Nucleus accumbens (tissue), 56 donors: ENCODE measurements at regions not wholly inside any gene's neighbourhood (a gene's known extent, or its start where the extent isn't known, plus 50 kb on each side); places are given as distances from the start of the nearest gene placed in this dataset.
A peak's percentile ranks its signal among the peaks of the same experiment; 100 is the strongest.

ENCODE experiments used
- DNase-seq, 56 donors: peaks; one replicate each; lab custom pipeline; 2025; lab: John Stamatoyannopoulos, UW

DNA sequence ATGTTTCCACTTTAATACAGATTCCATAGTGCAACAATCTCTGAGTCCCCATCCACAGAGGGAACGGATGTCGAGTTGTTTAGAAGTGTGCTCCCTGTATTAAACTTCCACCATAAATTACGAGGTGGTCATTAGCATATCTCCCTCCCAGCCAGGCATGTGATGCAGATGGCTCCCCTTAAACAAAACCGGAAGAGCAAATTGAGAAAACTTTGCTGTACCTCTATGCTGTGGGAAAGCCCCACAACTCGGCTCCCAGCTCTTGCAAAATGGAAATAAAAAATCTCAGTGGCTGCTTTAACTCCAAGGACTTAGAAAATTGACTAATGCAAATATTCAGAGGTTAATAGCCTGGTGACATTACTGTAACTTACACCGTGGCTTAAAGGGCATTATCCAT is 290.9 kb downstream of the MAF start:
- no peak for DNase-seq

DNA sequence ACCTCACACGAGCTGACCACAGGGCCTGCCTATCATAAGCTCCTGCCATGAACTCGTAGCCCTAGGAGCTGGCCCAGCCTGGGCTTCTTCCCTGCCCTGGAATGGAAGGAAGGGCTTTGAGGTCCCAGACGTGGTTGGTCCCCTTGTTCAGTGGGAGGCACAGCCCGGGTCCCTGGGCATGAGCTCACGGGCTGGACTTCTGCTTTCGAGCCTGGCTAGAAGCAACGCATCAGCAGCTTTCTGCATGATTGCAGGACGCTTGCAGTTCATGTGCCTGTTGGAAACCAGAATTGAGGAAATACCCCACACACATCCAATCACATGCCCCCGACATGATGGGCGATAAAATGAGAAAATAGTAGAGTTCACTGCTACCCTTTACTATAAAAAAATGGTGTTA is 293.3 kb downstream of the MAF start:
- peak in 37 of 56 donors; percentile 2 to 61 (median 15) for DNase-seq

DNA sequence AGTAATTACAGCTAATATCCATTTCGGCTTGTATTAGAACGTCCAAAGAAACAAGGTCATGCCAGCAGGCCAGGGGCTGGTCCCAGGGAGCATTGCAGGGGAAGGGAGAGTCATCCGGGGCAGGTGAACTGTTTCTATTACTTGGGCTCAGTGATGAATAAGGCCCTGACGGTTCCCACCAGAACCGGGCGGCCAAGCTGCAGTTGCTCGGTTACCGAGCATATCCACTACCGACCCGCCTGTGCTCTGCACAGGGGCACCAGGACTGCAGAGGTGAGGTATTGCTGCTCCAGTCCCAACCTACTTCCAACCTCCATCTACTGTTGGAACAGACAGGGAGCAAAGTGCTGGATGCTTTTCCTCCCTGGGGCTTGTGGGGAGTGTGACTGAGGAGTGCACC is 295.5 kb downstream of the MAF start:
- no peak for DNase-seq

DNA sequence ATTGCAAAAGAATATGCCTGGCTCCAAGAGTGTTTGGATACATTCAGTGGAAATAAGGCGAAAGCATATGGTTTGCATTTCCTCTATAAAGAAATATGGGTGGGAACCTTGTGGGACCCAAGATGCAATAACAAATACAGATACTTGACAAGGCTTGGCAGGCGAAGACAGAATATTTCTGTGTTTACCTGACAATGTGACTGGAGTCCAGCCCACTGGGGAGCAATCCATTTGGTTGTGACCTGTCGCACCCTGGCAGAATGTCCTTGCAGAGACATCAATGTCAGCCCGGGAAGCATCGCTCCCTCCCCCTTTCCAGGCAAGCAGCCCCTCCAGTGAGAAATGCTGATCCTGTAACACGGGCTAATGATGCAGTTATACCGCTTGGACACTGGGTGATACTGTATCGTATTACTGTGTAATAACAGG is 296.6 kb downstream of the MAF start:
- no peak for DNase-seq

DNA sequence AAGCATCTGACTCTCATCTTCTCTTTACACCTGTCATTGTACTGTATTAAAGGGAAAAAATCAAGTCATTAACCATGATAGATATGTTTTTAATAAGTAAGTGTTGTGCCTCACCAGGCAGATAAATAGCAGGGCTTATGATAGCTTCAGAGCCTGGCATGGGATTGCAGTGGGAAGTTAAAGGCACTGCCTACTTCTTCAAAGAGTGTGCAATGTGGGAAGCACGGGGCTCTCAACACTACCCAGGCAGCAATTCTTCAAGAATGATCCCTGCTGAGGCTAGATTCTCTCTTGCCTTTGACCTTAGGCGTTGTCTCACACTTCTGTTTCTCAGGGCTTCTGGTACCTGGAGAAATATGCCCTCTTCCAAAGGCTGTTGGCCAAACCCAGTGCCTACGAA is 297.3 kb downstream of the MAF start:
- no peak for DNase-seq

DNA sequence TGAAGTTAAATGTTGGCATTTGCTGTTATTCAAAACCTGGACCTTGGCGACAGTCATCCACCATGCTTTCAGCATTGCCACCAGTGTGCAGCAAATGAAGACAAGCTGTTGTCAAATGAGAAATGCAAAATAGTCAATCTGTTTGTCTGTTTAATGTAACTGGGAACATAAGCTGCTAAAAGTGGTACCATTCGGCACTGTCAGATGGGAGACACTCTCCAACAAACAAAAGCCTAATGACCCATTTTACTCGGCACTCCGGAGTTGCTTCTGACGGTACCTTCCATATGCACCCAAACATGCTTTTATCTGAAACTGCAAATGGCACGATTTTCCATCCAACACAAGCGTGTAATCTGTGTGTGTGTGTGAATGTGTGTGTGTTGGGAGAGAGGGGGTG is 297.8 kb downstream of the MAF start:
- no peak for DNase-seq

DNA sequence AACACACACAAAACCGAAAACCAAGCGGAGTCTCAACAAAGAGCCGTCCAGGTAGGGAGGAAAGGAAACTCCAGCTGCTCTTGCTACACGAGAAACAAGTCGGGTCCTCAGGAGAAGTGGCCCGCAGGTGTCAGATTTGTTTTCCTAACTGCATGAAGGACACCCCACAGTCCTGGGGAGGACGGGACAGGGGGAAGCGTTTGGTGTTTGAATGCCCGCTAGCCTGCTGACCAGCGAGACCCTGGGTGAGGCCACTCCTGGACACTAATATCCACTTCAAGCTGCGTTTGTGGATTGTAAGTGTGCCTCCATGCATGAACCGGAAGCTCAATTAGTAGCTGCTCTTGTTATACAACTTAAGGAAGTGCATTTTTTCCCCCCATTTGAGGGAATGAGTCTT is 299.5 kb downstream of the MAF start:
- no peak for DNase-seq

DNA sequence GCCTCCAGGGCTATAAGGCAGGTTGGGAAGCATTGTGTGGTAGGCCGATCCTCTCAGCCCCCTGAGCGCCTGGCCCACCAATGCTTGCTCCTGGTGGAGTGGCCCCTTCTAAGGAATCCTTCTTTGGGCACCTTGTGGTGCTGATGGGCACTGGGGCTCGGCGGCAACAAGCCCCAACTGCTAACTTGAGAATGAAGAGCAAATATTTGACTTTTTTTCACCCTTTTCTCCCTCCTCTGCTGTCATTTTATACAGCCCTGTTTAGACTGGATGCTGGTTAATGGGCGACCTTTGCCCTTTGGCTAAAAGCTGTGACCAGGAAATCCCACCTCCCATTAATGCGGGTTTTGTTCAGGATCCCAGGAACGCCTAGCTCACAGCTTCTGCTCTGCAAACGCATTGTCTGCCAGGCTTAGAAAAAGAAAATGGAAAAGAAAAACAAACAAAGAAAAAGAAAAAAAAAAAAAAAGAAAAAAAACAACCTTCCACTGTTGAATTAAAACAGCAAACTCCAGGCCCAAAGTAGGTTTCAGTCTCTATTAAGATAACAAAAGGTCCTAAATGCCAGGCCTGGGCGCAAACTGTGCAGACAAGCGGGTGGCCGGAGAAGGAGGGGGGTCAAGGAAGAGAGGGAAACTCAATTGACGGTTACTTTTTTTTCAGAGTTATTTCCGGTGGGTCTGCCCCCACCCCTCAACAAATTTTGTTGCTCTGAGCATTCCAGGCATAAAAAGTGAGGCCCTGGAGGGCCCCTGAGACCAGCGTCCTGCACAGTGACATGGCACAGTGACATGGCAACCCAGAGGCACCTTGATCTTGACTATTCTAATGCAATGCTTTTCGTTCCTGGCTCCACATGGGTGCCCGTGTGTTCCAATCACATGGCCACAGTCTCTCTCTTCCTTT is 301.4 kb downstream of the MAF start:
- DNase-seq = no peak

DNA sequence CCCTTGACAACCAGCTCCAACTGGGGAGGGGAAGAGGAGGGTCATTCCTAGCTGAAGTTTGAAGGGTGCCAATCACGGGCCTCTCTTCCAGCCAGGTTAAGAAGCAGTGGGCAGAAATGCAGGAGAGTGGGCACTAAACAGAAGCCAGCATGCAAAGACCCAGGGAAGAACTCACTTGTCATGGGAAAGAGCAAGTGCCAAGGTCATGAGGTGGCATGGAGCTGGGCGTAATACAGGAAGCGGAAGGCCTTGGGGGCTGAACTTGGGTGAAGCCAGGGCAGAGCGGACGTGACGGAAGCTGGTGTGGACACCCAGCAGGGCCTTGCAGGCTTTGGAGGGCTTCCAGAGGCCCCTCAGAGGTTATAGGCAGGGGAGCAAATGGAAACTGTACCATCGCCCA is 302.1 kb downstream of the MAF start:
- no peak for DNase-seq

DNA sequence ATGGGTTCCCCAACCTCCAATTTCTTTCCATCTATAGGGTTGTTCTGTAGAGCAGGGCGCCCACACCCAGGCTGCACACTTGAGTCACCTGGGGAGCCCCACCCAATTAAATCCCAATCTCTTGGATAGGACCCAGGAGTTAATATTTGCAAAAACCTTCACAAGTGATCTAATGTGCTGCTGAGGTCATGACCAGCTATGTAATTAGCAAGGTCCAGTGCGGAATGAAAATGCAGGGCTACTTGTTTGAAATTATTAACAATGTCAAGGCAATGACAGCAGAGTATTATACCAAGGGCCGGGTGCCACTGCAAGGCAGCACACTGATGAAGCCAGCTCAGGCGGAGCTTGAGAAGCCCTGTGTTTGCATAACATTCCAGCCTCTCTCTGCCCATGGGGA is 302.7 kb downstream of the MAF start:
- DNase-seq = no peak

DNA sequence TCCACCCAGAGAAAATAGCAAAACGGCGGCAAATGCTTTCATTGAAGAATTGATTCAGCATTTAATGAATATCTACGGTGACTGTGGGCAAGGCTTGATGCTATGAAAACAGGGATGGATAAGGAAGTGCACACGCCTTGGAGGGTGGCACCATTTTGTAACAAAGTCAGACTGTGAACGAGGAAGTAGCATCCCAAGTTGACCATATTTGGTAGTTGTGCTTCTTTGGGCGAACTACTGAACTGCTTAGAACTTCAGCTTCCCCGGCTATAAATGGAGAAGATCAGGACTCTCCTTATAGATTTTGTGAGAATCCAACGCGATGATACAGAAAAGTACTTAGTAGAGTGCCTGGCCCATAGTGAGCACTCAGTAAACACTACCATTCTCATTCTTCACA is 303.2 kb downstream of the MAF start:
- no peak for DNase-seq

DNA sequence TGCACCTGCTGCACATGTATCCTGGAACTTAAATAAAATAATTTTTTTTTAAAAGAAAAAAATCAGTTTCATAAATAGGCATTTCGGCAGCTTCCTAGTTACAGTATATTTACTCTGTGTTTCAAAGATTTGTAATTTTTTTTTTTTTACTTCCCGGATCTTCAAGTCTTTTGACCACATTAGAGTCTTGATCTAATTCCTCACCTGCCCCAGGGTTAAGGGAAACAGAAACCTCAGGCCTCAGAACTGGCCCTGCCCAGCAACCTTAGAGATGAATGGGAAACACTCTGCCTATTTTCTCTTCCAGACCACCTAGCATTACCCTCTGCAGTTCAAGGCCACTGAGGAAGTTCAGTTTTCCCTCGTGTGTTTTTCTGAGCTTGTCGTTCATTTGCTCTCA is 304.0 kb downstream of the MAF start:
- no peak for DNase-seq

DNA sequence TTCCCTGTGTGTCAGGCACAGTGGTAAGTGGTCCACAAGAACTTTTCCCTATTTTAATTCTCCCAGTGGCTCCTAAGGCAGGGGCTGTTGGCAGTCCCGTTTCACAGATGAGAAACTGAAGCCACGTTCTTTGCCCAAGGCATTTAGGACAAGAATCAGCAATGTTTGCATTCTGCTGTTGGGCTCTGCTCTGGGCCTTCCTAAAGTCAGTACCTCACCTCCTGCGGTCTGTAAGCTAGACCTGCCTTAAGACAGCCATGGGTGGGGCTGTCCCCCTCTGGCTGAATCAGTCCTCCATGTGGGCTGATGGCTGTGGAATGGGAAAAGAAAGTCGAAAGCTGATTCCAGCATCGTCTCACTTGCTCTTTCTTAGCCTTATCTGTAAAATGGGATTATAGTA is 304.8 kb downstream of the MAF start:
- no peak for DNase-seq

DNA sequence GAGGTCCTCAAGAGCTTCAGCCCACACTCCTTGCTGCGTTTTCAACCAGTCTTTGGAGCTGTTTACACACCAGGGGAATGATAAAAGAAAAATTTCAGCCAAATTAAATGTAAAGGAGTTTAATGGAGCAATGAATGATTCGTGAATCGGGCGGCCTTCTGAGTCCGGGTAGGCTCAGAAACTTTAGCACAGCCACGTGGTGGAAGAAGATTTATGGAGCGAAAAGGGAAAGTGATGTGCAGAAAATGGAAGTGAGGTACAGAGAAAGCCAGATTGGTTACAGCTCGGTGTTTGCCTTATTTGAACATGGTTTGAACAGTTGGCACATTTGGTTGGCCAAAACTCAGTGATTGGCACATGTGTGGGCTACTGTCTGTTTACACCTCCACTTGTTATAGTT is 305.4 kb downstream of the MAF start:
- no peak for DNase-seq

DNA sequence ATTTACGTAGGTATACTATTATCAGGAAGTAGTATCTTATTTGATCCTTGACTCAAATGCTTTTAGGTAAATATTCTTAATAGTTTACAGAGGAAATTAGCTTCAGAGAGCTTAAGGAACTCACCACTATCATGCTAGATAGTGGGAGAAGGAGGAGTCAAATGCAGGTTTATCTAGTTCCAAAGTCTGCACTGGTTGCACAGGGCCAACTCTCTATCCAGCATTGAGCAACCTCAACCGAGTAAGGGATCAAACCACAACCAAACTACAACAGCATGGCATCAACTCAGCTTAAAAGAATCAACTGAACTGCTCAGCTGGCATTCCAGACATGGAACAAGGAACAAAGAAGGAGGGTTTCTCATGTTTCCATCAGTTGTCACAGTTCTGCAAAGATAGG is 306.0 kb downstream of the MAF start:
- no peak for DNase-seq

DNA sequence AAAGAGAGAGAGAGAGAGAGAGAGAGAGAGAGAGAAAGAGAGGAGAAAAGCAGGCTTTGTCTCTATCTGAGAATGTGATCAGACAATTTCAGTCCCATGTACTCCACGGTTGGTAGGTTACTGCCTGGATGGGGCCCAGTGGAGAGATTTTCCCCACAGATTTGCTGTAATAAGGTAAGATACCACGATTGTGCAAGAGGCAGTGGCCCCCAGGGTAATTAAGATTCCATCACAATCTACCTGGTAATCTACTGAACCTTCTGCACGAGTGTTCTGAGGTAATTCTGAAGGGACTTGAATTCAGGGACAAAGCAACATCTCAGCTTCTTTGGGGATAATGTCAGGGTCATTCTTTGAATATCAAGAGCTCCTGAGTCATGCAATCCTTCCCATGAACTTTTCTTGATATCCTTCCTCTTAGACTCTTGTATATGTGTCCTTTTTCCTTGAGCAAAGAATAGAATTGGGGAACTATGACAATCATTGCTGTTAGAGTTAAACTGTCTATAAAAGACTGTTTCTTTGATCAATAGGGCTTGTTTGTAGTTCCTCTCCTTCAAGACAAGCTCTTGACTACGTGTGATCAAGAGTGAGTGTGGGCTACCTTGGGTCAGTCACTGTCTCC is 306.6 kb downstream of the MAF start:
- no peak for DNase-seq

DNA sequence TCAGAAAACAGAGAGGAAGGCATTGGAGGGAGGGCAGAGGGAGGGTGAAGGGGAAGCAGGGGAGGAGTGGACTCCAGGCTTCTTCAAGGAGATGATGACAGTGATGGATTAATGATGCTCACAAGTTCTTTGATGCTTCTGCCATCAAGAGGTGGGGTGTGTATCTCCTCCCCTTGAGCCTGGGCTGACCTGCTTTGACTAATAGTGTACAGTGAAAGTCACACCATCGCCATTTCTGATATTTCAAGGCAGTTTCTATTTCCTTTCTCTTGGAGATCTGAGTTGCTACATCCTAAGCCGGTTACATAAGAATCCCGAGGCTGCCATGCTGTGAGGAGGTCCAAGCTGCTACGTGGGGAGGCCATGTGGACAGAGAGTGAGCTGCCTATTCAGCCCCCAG is 312.5 kb downstream of the MAF start:
- DNase-seq = no peak

DNA sequence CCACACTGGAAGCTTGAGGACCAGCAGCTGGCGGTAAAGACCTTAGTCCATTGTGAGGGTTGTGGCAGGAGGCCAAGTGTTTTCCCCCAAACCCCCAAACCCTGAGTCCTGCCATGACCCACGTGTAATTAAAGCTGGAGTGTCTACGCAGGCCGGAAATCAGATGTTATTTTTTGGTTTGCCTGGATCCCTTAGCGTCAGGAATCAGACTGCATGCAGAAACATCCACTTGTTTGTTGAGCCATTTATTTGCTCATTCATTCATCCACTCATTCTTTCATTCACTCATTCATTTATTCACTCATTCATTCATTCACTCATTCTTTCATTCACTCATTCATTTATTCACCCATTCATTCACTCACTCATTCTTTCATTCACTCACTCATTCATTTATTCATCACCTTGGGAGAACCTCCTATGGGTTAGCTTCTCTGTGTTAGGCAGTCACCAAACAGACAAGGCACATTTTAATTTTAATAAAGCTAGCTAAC is 313.1 kb downstream of the MAF start:
- DNase-seq = peak in 1 of 56 donors; percentile 14

DNA sequence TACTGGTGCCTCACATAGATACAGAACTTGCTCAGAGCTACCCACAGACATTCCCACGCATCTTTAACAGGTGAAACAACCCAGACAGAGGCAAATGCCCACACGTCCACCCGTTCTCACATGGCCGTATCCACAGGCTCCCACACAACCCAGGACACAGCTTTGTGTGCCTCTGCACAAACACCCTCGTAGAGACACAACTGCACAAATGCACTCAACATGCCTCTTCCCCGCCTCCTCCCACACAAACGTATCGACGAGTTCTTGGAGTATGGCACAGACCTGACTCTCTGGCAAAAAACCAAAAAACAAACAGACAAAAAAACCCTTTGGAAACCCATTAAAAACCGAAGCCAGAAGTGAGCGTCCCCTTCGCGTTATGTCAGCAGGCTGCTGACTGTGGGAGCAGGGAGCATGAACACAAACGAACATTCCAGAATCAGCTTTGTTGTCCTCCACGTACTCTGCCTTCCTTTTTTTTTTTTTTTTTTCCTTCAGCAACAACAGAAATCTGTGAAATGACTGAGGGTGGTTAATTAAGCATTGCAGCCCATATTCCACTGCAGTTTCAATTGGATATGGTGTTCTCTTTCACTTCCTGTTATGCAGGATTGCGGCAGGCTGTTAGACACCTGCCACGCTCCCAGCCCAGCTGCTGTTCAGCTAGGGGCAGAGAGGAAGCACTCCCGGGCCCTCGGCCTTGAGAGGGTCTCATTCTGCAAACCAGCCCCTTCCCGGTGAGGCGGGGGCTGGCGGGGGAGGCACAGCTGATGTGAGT is 313.7 kb downstream of the MAF start:
- DNase-seq = peak in 38 of 56 donors; percentile 5 to 55 (median 20)

DNA sequence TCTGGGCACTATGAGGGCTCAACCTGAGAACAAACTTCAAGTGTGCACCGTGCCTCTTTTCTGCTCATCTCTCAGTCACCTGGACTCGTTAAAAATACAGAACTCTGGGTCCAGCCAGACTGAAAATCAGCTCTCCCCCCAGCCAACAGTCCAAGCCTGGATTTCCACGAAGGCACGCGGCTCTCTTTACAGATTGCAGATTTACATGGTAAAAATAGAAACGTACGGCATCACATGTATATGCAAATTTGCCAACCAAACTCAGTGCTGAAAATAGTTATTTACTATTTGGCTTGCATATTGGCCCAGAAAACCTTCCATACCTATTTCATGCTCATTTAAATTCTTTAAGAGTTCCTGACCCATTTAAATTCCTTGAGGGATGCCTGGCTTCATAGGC is 315.8 kb downstream of the MAF start:
- DNase-seq = no peak

DNA sequence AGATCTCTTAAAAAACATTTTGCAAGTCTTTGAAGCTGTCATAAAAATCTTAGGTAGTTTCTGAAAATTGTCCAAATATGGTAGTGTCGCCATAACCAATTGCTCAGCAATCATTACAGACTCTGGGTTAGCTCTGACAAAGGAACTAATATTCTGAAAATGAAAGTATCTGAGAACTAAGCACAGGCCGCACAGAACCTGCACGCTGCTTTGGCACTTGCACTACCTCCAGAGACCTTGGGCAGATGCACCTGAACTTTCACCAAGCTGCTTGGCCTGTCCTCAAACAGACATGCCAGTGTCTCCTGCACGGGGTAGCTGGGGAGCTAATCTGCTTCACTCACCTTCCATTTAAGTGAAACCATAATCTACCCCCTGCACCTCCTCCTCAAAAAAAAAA is 317.0 kb downstream of the MAF start:
- DNase-seq = no peak
